ENCODE measurements at regions not wholly inside any gene's neighbourhood (a gene's known extent, or its start where the extent isn't known, plus 50 kb on each side); places are given as distances from the start of the nearest gene placed in this dataset.
"Not testable (repeated sequence)": the region's sequence is repeated elsewhere in the genome, so short reads cannot be mapped to it uniquely, and the experiment has no call there.

DNA sequence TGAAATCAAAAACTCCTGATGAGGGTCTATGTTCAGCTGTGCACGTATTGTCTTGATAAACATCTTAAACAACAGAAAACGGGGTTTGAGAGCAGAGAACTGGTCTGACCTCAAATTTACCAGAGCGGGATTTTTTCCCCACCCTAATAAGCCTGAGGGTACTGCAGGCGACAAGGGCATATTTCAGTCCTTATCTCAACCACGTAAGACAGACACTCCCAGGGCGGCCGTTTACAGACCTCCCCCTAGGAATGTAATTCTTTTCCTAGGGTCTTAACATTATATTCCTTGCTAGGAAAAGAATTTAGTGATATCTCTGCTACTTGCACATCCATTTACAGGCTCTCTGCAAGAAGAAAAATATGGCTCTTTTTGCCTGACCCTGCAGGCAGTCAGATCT, 1546.6 kb downstream of the FAM181B start:
- TF ChIP-seq, protein P1, sequence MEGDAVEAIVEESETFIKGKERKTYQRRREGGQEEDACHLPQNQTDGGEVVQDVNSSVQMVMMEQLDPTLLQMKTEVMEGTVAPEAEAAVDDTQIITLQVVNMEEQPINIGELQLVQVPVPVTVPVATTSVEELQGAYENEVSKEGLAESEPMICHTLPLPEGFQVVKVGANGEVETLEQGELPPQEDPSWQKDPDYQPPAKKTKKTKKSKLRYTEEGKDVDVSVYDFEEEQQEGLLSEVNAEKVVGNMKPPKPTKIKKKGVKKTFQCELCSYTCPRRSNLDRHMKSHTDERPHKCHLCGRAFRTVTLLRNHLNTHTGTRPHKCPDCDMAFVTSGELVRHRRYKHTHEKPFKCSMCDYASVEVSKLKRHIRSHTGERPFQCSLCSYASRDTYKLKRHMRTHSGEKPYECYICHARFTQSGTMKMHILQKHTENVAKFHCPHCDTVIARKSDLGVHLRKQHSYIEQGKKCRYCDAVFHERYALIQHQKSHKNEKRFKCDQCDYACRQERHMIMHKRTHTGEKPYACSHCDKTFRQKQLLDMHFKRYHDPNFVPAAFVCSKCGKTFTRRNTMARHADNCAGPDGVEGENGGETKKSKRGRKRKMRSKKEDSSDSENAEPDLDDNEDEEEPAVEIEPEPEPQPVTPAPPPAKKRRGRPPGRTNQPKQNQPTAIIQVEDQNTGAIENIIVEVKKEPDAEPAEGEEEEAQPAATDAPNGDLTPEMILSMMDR (conservative IDR thresholded peaks at IDR 0.05 in 1 of 2, IDR thresholded peaks at IDR 0.05 in 1 of 2; ENCODE audit: extremely low read depth in 1 of 2, insufficient read depth in 1 of 2, low read depth in 1 of 2, low read length in 2 of 2), result not testable (repeated sequence)
- not testable (repeated sequence) for TF ChIP-seq EZH2 (IDR thresholded peaks at IDR 0.05; ENCODE audit: borderline replicate concordance, low read length)

All from mammary epithelial cell (primary cell).